IPS-15b (cell line): ENCODE measurements at regions not wholly inside any gene's neighbourhood (a gene's known extent, or its start where the extent isn't known, plus 50 kb on each side); places are given as distances from the start of the nearest gene placed in this dataset.

Experiments
- H3K27me3 ChIP-seq: one replicate; pipeline ENCODE4 v1.6.1; 2013; ENCODE audit warnings: low read length; ENCODE audit not compliant: control insufficient read depth, insufficient read depth
- H3K36me3 ChIP-seq: one replicate; pipeline ENCODE4 v1.6.1; 2013; ENCODE audit warnings: low read length; ENCODE audit not compliant: control insufficient read depth, insufficient read depth
- H3K4me1 ChIP-seq: one replicate; pipeline ENCODE4 v1.6.1; 2013; ENCODE audit warnings: mild to moderate bottlenecking, low read length; ENCODE audit not compliant: control insufficient read depth, insufficient read depth
- H3K4me3 ChIP-seq: one replicate; pipeline ENCODE4 v1.5.1; 2013; ENCODE audit warnings: low read depth, low read length
- H3K9ac ChIP-seq: one replicate; pipeline ENCODE4 v1.6.1; 2013; ENCODE audit warnings: low read depth, mild to moderate bottlenecking, low read length
- H3K9me3 ChIP-seq: one replicate; pipeline ENCODE4 v1.6.1; 2013; ENCODE audit warnings: mild to moderate bottlenecking, low read length; ENCODE audit not compliant: control insufficient read depth, insufficient read depth

GRCh38 chr2:45125232-45125631, 116.0 kb upstream of the SIX2 start:
- no peaks in the 10 kb centered on the region for H3K9me3 ChIP-seq
- H3K4me1 ChIP-seq, result no peaks in the 10 kb centered on the region
- no peaks in the 10 kb centered on the region for H3K36me3 ChIP-seq
- H3K27me3 ChIP-seq, result no peaks in the 10 kb centered on the region
- H3K4me3 ChIP-seq, result no peak overlapping the region
- no peak overlapping the region for H3K9ac ChIP-seq

GRCh38 chr2:45124456-45124855, 115.2 kb upstream of the SIX2 start:
- Histone ChIP-seq H3K36me3 (no peaks in the 10 kb centered on the region), H3K27me3 (no peaks in the 10 kb centered on the region), H3K4me1 (no peaks in the 10 kb centered on the region), H3K9me3 (no peaks in the 10 kb centered on the region), H3K4me3 (no peak overlapping the region), H3K9ac (no peak overlapping the region)

DNA sequence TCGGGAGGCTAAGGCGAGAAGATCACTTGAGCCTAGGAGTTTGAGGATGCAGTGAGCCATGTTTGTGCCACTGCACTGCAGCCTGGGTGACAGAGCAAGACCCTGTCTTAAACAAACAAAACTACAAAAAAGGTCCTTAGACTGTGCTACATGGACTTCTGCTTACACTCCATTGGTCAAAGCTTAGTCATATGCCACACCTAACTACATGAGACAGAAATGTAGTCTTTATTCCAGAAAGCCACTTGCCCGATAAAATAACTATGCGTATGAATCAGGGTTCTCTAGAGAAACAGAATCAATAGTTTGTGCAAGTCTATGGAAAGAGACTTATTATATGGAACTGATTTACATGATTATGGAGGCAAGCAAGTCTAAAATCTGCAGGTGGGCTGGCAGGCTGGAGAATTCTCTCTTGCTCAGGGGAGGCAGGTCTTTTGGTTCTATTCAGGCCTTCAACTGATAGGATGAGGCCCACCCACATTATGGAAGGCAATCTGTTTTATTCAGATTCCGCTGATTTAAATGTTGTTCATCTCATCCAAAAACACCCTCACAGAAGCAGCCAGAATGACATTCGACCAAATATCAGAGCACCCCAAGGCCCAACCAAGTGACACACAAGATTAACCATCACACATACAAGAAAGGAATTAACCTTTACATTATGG, 114.4 kb upstream of the SIX2 start:
- no peaks in the 10 kb centered on the region for H3K4me1 ChIP-seq
- H3K36me3 ChIP-seq, result no peaks in the 10 kb centered on the region
- no peaks in the 10 kb centered on the region for H3K27me3 ChIP-seq
- no peak overlapping the region for H3K9ac ChIP-seq
- no peak overlapping the region for H3K4me3 ChIP-seq
- no peaks in the 10 kb centered on the region for H3K9me3 ChIP-seq

DNA sequence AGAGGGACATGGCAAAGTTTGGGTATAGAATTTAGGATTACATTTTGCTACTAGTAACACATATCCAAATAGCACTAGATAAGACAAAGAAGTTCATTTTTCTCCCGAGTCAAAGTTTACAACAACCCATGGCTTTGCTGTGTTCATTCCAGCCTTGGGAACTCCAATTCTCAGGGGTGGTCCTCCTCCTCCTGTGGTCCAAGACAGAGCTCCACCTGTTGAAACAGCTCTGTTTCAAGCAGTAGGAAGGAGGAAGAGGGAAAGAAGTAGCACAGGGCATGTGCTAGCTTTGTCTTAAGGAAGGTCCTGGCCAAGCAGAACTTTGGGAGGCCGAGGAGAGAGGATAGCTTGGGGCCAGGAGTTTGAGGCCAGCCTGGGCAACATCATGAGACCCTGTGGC, 113.8 kb upstream of the SIX2 start:
- Histone ChIP-seq H3K36me3 (no peaks in the 10 kb centered on the region), H3K4me3 (no peak overlapping the region), H3K9me3 (no peaks in the 10 kb centered on the region), H3K27me3 (no peaks in the 10 kb centered on the region), H3K4me1 (no peaks in the 10 kb centered on the region), H3K9ac (no peak overlapping the region)

- no peaks in the 10 kb centered on the region for H3K27me3 ChIP-seq
- H3K36me3 ChIP-seq, result no peaks in the 10 kb centered on the region
- H3K4me1 ChIP-seq, result no peaks in the 10 kb centered on the region
- H3K4me3 ChIP-seq, result no peak overlapping the region
- no peaks in the 10 kb centered on the region for H3K9me3 ChIP-seq
- no peak overlapping the region for H3K9ac ChIP-seq
Observed at GRCh38 chr2:45121236-45121927, 112.1 kb upstream of the SIX2 start.

DNA sequence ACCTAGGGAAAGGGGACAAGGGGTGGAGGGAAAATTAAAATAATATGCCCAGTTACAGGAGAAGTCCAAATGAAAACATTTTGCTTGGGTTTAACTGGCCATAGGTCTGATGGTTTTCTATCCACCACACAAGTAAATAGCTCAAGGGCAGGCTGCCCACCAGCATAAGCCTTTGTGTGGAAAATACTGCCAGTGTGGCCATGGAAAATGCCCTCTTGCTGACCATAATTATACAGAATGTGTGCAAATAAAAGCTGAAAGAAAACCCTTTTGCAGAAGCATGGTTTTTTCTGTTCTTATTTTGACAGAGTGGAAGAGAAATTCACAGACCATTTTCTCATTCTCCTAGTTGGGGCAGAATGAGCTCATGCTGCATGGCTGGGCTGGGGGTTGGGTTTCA, 111.3 kb upstream of the SIX2 start:
- no peaks in the 10 kb centered on the region for H3K4me1 ChIP-seq
- H3K9ac ChIP-seq, result no peak overlapping the region
- H3K36me3 ChIP-seq, result no peaks in the 10 kb centered on the region

GRCh38 chr2:45119855-45120254, 110.6 kb upstream of the SIX2 start:
- H3K27me3 ChIP-seq, result no peaks in the 10 kb centered on the region
- no peaks in the 10 kb centered on the region for H3K36me3 ChIP-seq
- H3K4me3 ChIP-seq, result no peak overlapping the region
- H3K9me3 ChIP-seq, result no peaks in the 10 kb centered on the region
- H3K9ac ChIP-seq, result no peak overlapping the region
- H3K4me1 ChIP-seq, result no peaks in the 10 kb centered on the region

More for the DNA sequence above, 111.3 kb upstream of the SIX2 start:
- no peaks in the 10 kb centered on the region for H3K27me3 ChIP-seq
- H3K9me3 ChIP-seq, result no peaks in the 10 kb centered on the region
- no peak overlapping the region for H3K4me3 ChIP-seq

DNA sequence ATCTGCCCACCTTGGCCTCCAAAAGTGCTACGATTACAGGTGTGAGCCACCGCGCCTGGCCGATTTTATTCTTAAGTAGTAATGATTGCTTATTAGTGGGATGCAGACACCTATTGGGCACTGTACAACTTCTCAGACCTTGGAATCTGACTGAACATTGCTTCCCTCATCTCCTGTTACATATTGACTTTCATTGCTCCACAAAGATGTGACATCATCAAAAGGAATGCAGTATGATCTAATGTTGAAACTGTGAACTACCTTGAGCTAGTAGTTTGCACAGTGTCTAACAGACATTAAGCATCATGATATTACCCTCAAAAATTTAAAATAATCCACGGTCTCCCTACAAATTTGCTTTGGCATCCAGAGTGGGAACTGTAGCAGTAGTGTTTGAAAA, 109.8 kb upstream of the SIX2 start:
- no peaks in the 10 kb centered on the region for H3K27me3 ChIP-seq
- no peaks in the 10 kb centered on the region for H3K4me1 ChIP-seq
- no peak overlapping the region for H3K9ac ChIP-seq
- no peaks in the 10 kb centered on the region for H3K36me3 ChIP-seq
- no peak overlapping the region for H3K4me3 ChIP-seq
- H3K9me3 ChIP-seq, result no peaks in the 10 kb centered on the region

DNA sequence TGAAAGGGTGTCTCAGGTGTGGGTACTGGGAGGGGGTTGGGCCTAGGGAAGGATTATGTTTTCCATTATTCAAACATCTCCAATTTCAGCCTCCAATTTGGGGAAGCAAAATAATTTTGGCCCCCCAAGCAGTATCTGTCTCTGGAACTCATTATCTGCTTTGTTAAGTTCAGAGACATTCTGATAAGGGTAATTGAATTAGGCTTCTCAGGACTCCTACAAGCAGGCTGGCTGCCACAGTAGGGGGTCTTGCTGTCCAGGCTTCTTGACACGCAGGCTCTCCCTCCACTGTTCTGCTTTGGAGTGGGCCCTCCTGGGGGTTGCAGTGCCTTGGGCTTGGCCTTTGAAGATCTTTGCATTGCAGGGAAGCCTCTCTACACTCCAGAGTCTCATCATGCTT, 108.1 kb upstream of the SIX2 start:
- Histone ChIP-seq H3K9ac (no peak overlapping the region), H3K9me3 (no peaks in the 10 kb centered on the region), H3K27me3 (no peaks in the 10 kb centered on the region), H3K4me1 (no peaks in the 10 kb centered on the region), H3K36me3 (no peaks in the 10 kb centered on the region), H3K4me3 (no peak overlapping the region)

DNA sequence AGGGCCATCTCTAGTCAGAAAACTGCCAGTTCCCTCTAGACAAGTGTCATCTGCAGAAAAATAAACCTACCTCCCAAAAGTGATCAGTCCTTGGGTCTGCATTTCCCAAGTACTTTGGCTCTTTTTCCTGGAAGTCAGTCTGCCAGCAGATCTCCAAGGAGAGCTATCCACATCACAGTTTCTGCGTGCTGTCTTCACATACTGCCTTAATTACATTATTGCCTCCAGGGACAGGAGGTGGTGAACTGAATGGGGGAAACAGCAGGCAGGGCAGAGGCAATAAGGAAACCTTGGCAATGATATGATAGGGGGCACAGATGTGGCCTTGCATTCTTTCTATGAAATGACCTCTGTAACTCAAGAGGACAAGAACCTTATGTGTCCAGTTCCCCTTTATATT, 105.9 kb upstream of the SIX2 start:
- no peaks in the 10 kb centered on the region for H3K9me3 ChIP-seq
- no peaks in the 10 kb centered on the region for H3K4me1 ChIP-seq
- no peak overlapping the region for H3K9ac ChIP-seq
- H3K4me3 ChIP-seq, result no peak overlapping the region
- no peaks in the 10 kb centered on the region for H3K36me3 ChIP-seq
- no peaks in the 10 kb centered on the region for H3K27me3 ChIP-seq

DNA sequence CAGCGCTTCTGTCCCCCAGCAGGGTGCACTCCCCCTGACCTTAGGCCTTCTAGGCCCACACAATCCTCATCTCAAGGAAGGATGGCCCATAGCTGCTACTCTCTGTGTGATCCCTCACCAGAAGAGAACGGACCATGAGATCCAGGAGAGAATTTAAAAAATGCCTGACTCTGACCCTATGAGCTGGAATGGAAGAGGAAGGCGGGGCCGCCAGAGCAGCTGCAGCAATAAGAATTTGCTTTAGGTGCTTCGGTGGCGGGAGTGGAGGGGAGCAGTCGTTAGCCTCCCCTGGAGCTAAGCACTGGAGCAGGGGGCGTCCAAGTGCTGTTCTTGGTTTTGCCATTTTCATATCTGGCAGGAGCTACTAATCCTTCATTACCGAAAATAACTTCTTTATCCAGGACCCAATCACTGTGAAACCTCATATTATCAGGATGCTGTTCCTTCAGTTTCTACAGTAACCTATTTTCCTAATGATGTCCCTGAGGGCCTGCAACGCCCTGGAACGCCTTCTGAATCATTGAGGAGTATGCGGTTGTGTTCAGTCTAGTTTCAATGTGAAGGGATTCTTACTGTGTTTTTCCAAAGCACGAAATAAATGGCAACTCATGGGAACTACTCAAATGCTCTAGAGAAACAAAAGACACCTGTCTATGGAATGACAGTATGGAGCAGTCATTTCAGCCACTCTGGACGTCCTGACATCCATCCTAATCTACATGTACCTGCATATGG, 105.1 kb upstream of the SIX2 start:
- no peaks in the 10 kb centered on the region for H3K4me1 ChIP-seq
- no peak overlapping the region for H3K4me3 ChIP-seq
- no peaks in the 10 kb centered on the region for H3K36me3 ChIP-seq
- no peak overlapping the region for H3K9ac ChIP-seq
- H3K9me3 ChIP-seq, result no peaks in the 10 kb centered on the region
- H3K27me3 ChIP-seq, result no peaks in the 10 kb centered on the region

DNA sequence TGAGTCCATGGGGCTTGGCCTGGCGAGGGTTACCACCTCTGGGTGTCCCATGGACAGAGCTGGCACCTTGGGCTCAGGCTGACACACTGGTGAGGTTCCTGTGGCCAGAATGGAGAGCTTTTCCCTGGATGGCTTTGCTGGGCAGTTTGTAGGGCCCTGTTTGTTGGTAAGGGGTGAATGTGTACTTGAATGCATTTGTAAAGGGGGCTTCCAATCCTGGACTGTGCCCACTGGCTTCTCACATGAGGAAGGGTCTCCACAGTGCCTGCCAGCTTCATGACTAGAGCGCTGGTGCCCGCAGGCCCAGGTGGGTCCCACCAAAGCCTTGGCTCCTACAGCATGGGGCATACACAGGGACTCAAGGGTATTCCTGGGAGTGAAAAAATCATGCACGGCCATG, 103.5 kb upstream of the SIX2 start:
- Histone ChIP-seq H3K4me1 (no peaks in the 10 kb centered on the region), H3K27me3 (no peaks in the 10 kb centered on the region), H3K9me3 (no peaks in the 10 kb centered on the region), H3K36me3 (no peaks in the 10 kb centered on the region), H3K4me3 (no peak overlapping the region), H3K9ac (no peak overlapping the region)
